COLO829 (cell line): ENCODE measurements at regions not wholly inside any gene's neighbourhood (a gene's known extent, or its start where the extent isn't known, plus 50 kb on each side); places are given as distances from the start of the nearest gene placed in this dataset.

Source experiments
- DNase-seq: peaks from one replicate; pipeline ENCODE4 v3.0.0; 2012; ENCODE audit warnings: low spot score

DNA sequence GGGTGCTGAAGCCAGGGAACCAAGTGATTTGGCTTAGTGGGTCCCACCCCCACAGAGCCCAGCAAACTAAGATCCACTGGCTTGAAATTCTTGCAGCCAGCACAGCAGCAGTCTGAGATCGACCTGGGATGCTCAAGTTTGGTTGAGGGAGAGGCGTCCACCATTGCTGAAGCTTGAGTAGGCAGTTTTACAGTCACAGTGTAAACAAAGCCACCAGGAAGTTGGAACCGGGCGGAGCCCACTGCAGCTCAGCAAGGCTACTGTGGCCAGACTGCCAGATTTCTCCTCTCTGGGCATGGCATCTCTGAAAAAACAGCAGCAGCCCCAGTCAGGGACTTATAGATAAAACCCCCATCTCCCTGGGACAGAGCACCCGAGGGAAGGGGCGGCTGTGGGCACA lies 424.1 kb upstream of the TENM4 start:
- no peak for DNase-seq

DNA sequence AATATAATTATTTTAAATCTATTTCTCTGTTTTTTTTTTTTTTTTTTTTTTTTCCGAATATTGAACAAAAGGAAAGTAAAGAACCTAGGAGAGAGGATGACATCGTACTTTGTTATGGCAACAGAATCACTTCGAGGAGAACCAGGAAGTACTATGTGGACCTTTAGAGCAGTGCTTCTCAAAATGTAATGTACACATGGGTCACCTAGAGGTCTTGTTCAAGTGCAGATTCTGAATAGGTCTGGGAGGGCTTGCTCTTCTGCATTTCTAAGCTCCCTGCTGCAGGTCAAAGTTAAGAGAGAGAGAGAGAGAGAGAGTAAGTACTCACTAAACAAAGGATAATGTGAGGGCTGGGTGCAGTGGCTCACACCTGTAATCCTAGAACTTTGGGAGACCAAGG lies 419.5 kb upstream of the TENM4 start:
- DNase-seq, result no peak

- no peak for DNase-seq
Measured at GRCh38 chr11:79857377-79858214, 416.8 kb upstream of the TENM4 start.

- DNase-seq, result no peak
Measured at GRCh38 chr11:79852176-79852575, 411.3 kb upstream of the TENM4 start.

DNA sequence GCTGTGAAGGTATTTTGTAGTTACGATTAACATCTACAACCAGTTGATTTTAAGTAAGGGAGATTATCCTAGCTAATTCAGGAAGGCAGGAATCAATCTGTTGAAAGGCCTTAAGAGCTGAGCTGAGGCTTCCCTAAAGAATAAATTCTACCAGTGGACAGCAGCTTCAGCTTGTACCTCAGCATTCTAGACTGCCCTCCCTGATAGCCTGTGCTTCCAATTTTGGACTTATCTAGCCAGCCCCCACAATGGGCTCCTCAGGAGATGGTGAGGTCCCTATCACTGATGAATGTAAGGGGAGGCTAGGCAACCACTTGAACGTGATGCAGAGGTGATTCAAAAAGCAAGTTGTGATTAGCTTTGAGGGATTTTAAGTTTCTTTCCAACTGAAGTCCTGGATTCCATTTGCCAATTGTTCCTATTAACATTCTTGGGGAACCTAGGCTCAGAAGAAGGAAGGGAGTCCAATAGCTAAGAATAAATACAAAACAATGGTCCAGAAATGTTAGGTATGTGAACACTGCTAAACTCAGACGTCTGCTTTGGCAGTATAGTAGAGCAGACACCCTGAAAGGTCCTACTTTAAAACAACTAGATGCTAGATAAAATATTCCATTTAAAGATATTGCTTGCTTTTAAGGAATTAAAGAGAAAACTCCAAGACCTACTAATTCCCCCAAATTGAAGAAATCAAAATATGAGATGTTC lies 404.3 kb upstream of the TENM4 start:
- no peak for DNase-seq

DNA sequence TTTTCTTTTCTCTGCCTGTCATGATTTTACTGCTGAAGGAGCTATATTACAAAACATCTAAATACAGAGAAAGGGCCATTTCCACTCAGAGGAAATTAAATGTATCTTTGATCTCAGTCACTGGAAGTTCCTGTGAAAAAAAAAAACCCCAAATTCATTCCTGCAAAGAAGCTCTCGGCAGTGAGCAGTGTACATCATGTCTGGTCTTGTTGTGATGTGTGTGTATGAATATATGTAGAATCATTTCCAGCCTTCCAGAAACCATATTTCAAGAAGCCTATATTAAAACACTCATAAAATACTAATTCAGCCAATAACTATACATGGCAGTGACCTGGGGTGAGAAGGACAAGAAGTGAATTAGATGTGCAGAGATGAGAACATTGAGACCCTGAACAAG lies 393.2 kb upstream of the TENM4 start:
- DNase-seq, result no peak

DNA sequence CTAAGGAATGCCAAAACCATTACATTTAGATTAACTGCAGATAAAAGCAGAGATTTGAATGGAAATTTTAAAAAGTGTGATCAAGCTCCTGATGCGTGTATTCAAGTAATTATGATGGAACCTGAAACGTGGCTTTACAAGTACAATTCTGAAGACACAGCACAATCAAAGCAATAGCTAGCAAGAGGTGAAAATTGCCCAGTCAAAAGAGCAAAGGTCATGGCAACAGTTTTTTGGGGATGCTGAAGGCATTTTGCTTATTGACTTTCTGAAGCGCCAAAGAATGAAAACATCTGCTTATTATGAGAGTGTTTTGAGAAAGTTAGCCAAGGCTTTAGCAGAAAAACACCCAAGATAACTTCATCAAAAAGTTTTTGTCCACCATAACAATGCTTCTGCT lies 389.6 kb upstream of the TENM4 start:
- DNase-seq, result no peak

DNA sequence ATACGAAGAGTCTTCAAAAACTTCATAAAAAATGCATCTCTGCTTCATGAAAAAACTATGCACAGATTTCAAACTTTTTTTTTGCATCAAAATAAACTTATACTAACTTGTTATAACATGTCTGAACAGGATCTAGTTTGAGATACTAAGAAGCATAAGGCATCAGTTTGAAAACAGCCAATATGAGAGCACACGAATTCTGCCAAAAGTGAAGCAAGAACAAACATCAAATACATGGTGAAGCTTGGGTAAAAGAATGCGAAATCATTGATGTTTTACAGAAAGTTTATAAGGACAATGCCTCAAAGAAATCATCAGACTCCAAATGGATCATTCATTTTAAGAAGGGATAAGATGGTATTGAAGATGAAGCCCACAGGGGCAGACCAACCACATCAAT lies 389.1 kb upstream of the TENM4 start:
- no peak for DNase-seq

- DNase-seq, result no peak
Measured at GRCh38 chr11:79822766-79823165, 381.9 kb upstream of the TENM4 start.

DNA sequence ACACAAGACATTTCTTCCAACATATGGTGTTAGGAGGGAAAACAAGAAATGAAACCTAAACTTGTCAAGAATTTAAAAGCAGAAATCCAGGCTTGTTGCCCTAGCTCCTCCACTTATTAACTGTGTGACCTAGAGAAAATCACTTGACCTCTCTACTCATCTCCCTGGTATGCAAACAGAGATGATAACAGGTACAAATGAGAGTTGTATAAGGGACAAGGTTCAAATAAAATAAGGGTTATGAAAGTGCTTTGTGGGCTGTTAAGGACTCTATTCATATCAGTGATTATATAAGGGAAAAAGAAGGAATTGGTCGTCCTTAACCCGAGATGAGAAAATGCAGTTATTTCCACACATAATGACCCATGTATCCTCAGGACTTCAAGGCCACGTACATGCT lies 372.7 kb upstream of the TENM4 start:
- DNase-seq, result no peak

DNA sequence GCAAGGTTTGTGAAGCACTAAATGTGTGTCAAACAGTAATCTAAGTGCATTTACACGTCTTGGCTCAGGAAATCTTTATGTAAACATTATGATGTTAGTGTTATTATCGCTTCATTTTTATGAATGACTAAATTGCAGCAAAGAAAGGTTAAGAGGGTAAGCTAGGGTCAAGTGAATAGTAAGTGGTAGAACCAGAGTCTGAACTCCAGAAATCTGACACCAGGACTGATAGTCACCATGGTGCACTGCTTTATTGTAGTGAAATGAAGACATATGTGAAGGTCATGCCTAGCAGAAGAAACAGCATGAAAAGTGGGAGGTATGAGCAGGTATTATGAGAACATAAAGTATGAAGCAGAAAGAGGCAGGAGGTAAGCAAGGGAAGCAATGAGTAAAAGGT lies 368.7 kb upstream of the TENM4 start:
- no peak for DNase-seq

GRCh38 chr11:79807506-79807905 lies 366.7 kb upstream of the TENM4 start:
- DNase-seq, result no peak

DNA sequence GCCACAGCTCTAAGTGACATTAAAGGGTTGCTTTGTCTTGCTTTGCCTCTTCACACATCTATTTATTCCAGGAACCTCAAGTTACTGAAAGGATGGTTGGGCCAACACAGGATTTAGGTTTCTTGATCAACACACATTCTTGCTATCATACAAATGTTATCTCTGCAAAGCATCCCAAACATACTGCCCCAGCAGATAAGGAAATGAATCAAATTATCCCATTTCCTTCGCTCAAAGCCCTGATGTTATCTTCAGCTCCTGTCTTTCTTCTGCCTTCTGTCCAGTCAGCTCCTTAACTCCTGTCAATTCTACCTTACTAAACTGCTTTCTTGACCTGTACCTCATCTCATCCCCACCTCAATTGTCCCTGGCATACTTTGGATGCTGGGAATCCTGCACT lies 355.9 kb upstream of the TENM4 start:
- no peak for DNase-seq

- no peak for DNase-seq
Measured at GRCh38 chr11:79794484-79795393, 353.9 kb upstream of the TENM4 start.

DNA sequence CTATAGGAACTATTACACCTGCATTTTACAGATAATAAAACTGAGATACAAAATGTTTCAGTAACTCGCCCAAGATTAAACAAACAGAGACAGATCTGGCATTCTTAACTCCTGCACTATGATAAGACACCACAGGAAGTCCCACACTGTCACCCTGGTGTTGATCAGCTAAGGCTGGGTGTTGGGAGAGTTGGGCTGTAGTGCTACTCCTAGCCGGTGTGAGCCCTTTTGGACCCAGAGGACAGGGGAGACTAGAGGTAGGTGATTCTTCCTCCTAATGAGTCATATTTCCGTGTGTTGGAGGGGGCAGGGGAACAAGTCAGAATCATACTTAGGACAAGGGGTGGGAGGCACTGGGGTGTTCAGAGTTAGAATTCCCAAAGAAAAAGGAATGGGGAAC lies 353.2 kb upstream of the TENM4 start:
- no peak for DNase-seq

GRCh38 chr11:79786961-79787360 lies 346.1 kb upstream of the TENM4 start:
- DNase-seq, result no peak

GRCh38 chr11:79783833-79784232 lies 343.0 kb upstream of the TENM4 start:
- no peak for DNase-seq

DNA sequence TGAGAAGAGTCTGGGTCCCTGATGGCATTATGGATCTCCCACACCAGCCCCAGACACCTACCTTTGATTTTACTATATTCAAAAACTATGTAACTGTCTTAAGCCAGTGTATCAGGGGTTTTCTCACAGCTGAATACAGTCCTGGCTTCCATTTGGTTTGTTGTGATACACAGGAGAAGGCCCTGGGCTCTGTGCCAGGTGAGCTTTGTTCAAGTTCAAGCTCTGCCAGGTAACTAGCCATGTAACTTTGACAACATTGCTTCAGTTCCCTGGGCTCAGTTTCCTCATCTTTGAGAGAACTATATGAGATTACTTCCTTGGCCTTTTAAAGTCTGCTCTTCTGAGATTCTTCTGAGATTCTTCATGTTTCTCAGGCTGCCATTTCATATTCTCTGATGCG lies 327.5 kb upstream of the TENM4 start:
- no peak for DNase-seq

- DNase-seq, result no peak
Measured at GRCh38 chr11:79762279-79762921, 321.6 kb upstream of the TENM4 start.

DNA sequence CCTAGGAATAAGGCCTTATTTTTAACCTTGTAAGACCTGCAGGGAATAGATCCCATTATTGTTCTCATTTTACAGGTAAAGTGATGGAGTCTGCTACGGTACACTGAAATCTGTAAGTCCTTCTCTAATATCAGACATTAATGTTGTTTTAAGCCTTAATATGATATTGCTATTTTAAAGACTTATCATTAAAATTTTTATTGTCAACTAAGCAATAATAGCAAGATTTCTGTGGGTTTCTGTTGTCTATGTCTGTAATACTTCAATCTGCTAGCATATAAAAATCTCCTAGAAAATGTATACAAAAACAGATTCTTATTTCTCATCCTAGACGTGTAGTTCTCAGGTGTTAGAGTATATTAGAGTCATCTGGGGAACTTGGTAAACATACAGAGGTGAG lies 317.5 kb upstream of the TENM4 start:
- DNase-seq, result no peak

GRCh38 chr11:79747406-79747805 lies 306.6 kb upstream of the TENM4 start:
- DNase-seq, result no peak

- DNase-seq, result no peak
Measured at GRCh38 chr11:79744941-79745340, 304.1 kb upstream of the TENM4 start.
